ENCODE measurements at regions not wholly inside any gene's neighbourhood (a gene's known extent, or its start where the extent isn't known, plus 50 kb on each side); places are given as distances from the start of the nearest gene placed in this dataset.
A peak's percentile ranks its signal among the peaks of the same experiment; 100 is the strongest.

- Histone ChIP-seq H3K9me3 (no peaks in the 10 kb centered on the region), H3K36me3 (ENCODE audit: low read depth) (no peaks in the 10 kb centered on the region), H3K4me3 (no peak overlapping the region), H3K4me1 (ENCODE audit: low read depth) (no peaks in the 10 kb centered on the region)
- no peak for DNase-seq
- intact Hi-C loops (cut with DNase I, micrococcal nuclease) = no loop called here
- no peak for ATAC-seq
- TF ChIP-seq CTCF (IDR thresholded peaks at IDR 0.05) = no peak
These were observed 341.7 kb upstream of the GATB start for GRCh38 chr4:152102436-152103000.

GRCh38 chr4:152101556-152102435 is 341.0 kb upstream of the GATB start:
- no peak for TF ChIP-seq CTCF (IDR thresholded peaks at IDR 0.05)
- no peaks in the 10 kb centered on the region for H3K36me3 ChIP-seq (ENCODE audit: low read depth)
- no peaks in the 10 kb centered on the region for H3K9me3 ChIP-seq
- ATAC-seq (no peak), DNase-seq (no peak)
- intact Hi-C loops (cut with DNase I, micrococcal nuclease) = no loop called here
- H3K4me3 ChIP-seq = no peak overlapping the region
- H3K4me1 ChIP-seq (ENCODE audit: low read depth) = no peaks in the 10 kb centered on the region

GRCh38 chr4:152100379-152101201 is 339.8 kb upstream of the GATB start:
- Histone ChIP-seq H3K36me3 (ENCODE audit: low read depth) (no peaks in the 10 kb centered on the region), H3K9me3 (no peaks in the 10 kb centered on the region), H3K4me3 (no peak overlapping the region), H3K4me1 (ENCODE audit: low read depth) (peaks cover 4% of the 10 kb centered on the region)
- intact Hi-C loops (cut with DNase I, micrococcal nuclease) = no loop called here
- DNase-seq (peak; percentile 41 to 59 (median 43)), ATAC-seq (peak; percentile 83)
- TF ChIP-seq CTCF (IDR thresholded peaks at IDR 0.05) = no peak

GRCh38 chr4:152099981-152100378 is 339.2 kb upstream of the GATB start:
- ATAC-seq = no peak
- intact Hi-C loops (cut with DNase I, micrococcal nuclease) = no loop called here
- TF ChIP-seq CTCF (IDR thresholded peaks at IDR 0.05) = no peak
- no peak overlapping the region for H3K4me3 ChIP-seq
- no peaks in the 10 kb centered on the region for H3K36me3 ChIP-seq (ENCODE audit: low read depth)
- H3K9me3 ChIP-seq = no peaks in the 10 kb centered on the region
- H3K4me1 ChIP-seq (ENCODE audit: low read depth) = peaks cover 7% of the 10 kb centered on the region
- no peak for DNase-seq

- Histone ChIP-seq H3K9me3 (no peaks in the 10 kb centered on the region), H3K36me3 (ENCODE audit: low read depth) (no peaks in the 10 kb centered on the region), H3K4me1 (ENCODE audit: low read depth) (peaks cover 11% of the 10 kb centered on the region), H3K4me3 (no peak overlapping the region)
- no peak for TF ChIP-seq CTCF (IDR thresholded peaks at IDR 0.05)
- DNase-seq = no peak
- no peak for ATAC-seq
- intact Hi-C loops (cut with DNase I, micrococcal nuclease) = no loop called here
These were observed 338.7 kb upstream of the GATB start for GRCh38 chr4:152099555-152099954.
